ENCODE measurements at regions not wholly inside any gene's neighbourhood (a gene's known extent, or its start where the extent isn't known, plus 50 kb on each side); places are given as distances from the start of the nearest gene placed in this dataset.
A peak's percentile ranks its signal among the peaks of the same experiment; 100 is the strongest.

- no peak for TF ChIP-seq CTCF (IDR thresholded peaks at IDR 0.05; ENCODE audit: low read depth, low read length, missing control alignments)
- DNase-seq (ENCODE audit: low read depth) = no peak
- in situ Hi-C loops (cut with HindIII; ENCODE audit: low sequenced_read_pairs) = no loop called here
Observed at GRCh38 chr21:28762357-28762735, 230.3 kb downstream of the LTN1 start.

GRCh38 chr21:28761674-28762356 lies 230.9 kb downstream of the LTN1 start:
- in situ Hi-C loops (cut with HindIII; ENCODE audit: low sequenced_read_pairs) = no loop called here
- DNase-seq (ENCODE audit: low read depth) = peak; percentile 39
- no peak for TF ChIP-seq CTCF (IDR thresholded peaks at IDR 0.05; ENCODE audit: low read depth, low read length, missing control alignments)
- H3K4me3 ChIP-seq (ENCODE audit: low read depth, low read length) = no peak overlapping the region

More at GRCh38 chr21:28762357-28762735, 230.3 kb downstream of the LTN1 start:
- H3K4me3 ChIP-seq (ENCODE audit: low read depth, low read length) = no peak overlapping the region

GRCh38 chr21:28758883-28759242 lies 233.8 kb downstream of the LTN1 start:
- no peak for DNase-seq (ENCODE audit: low read depth)
- in situ Hi-C loops (cut with HindIII; ENCODE audit: low sequenced_read_pairs) = no loop called here
- no peak overlapping the region for H3K4me3 ChIP-seq (ENCODE audit: low read depth, low read length)
- no peak for TF ChIP-seq CTCF (IDR thresholded peaks at IDR 0.05; ENCODE audit: low read depth, low read length, missing control alignments)

- TF ChIP-seq CTCF (IDR thresholded peaks at IDR 0.05; ENCODE audit: low read depth, low read length, missing control alignments) = no peak
- in situ Hi-C loops (cut with HindIII; ENCODE audit: low sequenced_read_pairs) = no loop called here
- no peak overlapping the region for H3K4me3 ChIP-seq (ENCODE audit: low read depth, low read length)
- no peak for DNase-seq (ENCODE audit: low read depth)
Observed at GRCh38 chr21:28758042-28758882, 234.4 kb downstream of the LTN1 start.

- no peak for TF ChIP-seq CTCF (IDR thresholded peaks at IDR 0.05; ENCODE audit: low read depth, low read length, missing control alignments)
- DNase-seq (ENCODE audit: low read depth) = no peak
- in situ Hi-C loops (cut with HindIII; ENCODE audit: low sequenced_read_pairs) = no loop called here
- no peak overlapping the region for H3K4me3 ChIP-seq (ENCODE audit: low read depth, low read length)
Observed at GRCh38 chr21:28754862-28755261, 237.8 kb downstream of the LTN1 start.

- TF ChIP-seq CTCF (IDR thresholded peaks at IDR 0.05; ENCODE audit: low read depth, low read length, missing control alignments) = no peak
- in situ Hi-C loops (cut with HindIII; ENCODE audit: low sequenced_read_pairs) = no loop called here
- H3K4me3 ChIP-seq (ENCODE audit: low read depth, low read length) = no peak overlapping the region
- DNase-seq (ENCODE audit: low read depth) = peak; percentile 96
Observed at GRCh38 chr21:28754127-28754611, 238.5 kb downstream of the LTN1 start.

Measured in astrocyte of the cerebellum (primary cell).